Fibroblast of the aortic adventitia (primary cell): ENCODE measurements at regions not wholly inside any gene's neighbourhood (a gene's known extent, or its start where the extent isn't known, plus 50 kb on each side); places are given as distances from the start of the nearest gene placed in this dataset.

ENCODE experiments used
- DNase-seq: peaks from one replicate; pipeline ENCODE4 v3.0.0-alpha.2; 2010; ENCODE audit warnings: low read depth
- H3K4me3 ChIP-seq: 2 replicates; pipeline ENCODE4 v1.5.1; 2011; ENCODE audit warnings: low read depth, mild to moderate bottlenecking, control low read depth, low read length, moderate library complexity
- CTCF ChIP-seq: IDR thresholded peaks from 2 replicates; pipeline ENCODE4 v1.5.1; 2011; ENCODE audit warnings: mild to moderate bottlenecking, low read length, control low read depth, inconsistent platforms; ENCODE audit not compliant: insufficient read depth

- DNase-seq: no peak
- H3K4me3 ChIP-seq: no peak overlapping the region
- TF ChIP-seq CTCF: no peak
Measured at GRCh38 chr7:80370587-80370986, 141.3 kb downstream of the GNAT3 start.

- no peak for TF ChIP-seq CTCF
- no peak overlapping the region for H3K4me3 ChIP-seq
- DNase-seq: no peak
Measured at GRCh38 chr7:80369321-80369720, 142.5 kb downstream of the GNAT3 start.

GRCh38 chr7:80362677-80363076, 149.2 kb downstream of the GNAT3 start:
- TF ChIP-seq CTCF: no peak
- no peak for DNase-seq
- no peak overlapping the region for H3K4me3 ChIP-seq

- H3K4me3 ChIP-seq: no peak overlapping the region
- TF ChIP-seq CTCF: no peak
- DNase-seq: peak; percentile 38
Measured at GRCh38 chr7:80362010-80362618, 149.8 kb downstream of the GNAT3 start.

- no peak overlapping the region for H3K4me3 ChIP-seq
- TF ChIP-seq CTCF: no peak
- no peak for DNase-seq
Measured at GRCh38 chr7:80359476-80359875, 152.4 kb downstream of the GNAT3 start.

- no peak for DNase-seq
- no peak for TF ChIP-seq CTCF
- H3K4me3 ChIP-seq: no peak overlapping the region
Measured at GRCh38 chr7:80359029-80359428, 152.8 kb downstream of the GNAT3 start.

- H3K4me3 ChIP-seq: no peak overlapping the region
- TF ChIP-seq CTCF: no peak
- peak; percentile 92 for DNase-seq
Measured at GRCh38 chr7:80357530-80357929, 154.3 kb downstream of the GNAT3 start.
